GM12878 (cell line): ENCODE measurements at regions not wholly inside any gene's neighbourhood (a gene's known extent, or its start where the extent isn't known, plus 50 kb on each side); places are given as distances from the start of the nearest gene placed in this dataset.

Experiments used
- ATAC-seq: fragments of 200-7000 bp; cut with Tn5 transposase; 3 replicates; pipeline ENCODE4 v1.9.1; 2020; ENCODE audit warnings: mild to moderate bottlenecking, moderate library complexity
- BruUV-seq: library from RNA; stranded (reverse); fragments of 400-500 nt; replicated peaks from 2 replicates; lab custom pipeline; 2021; lab: Mats Ljungman, UMichigan
- CTCF ChIA-PET: fragments of 300-600 bp; sonication (Branson Sonifier 250); formaldehyde crosslinking; extraction: SDS; loops from one replicate; lab custom pipeline; 2021; ENCODE audit warnings: inconsistent platforms; lab: Yijun Ruan, JAX
- POLR2A ChIA-PET: fragments of 350-600 bp; formaldehyde crosslinking; extraction: SDS; loops from one replicate; lab custom pipeline; 2021; ENCODE audit warnings: inconsistent platforms; lab: Charles Lee
- RAD21 ChIA-PET: fragments of 300-600 bp; sonication (Branson Sonifier 250); formaldehyde crosslinking; loops from one replicate; lab custom pipeline; 2023; ENCODE audit warnings: antibody characterized with exemption; ENCODE audit not compliant: unreplicated experiment; lab: Charles Lee
- SMC1A ChIA-PET: fragments of 300-600 bp; sonication (Branson Sonifier 250); formaldehyde crosslinking; loops from one replicate; lab custom pipeline; 2023; ENCODE audit not compliant: unreplicated experiment, uncharacterized antibody; lab: Charles Lee
- DNase-seq: peaks from one replicate; pipeline ENCODE4 v3.0.0-alpha.2; 2011; ENCODE audit warnings: low read depth, low spot score
- FAIRE-seq: peaks from 3 replicates; lab custom pipeline; 2011; peaks lifted over from hg19 to GRCh38; lab: Jason Lieb, UNC
- H2AFZ ChIP-seq: 2 replicates; pipeline ENCODE4 v1.6.0; 2011; ENCODE audit warnings: low read depth, low read length, control low read depth; ENCODE audit not compliant: control insufficient read depth
- H3K27ac ChIP-seq: 2 replicates; pipeline ENCODE4 v1.5.1; 2011; ENCODE audit warnings: control low read depth; ENCODE audit not compliant: control insufficient read depth, insufficient read depth
- H3K27me3 ChIP-seq, 2 experiments: replicated peaks in 1 of 2; 2 replicates each; pipeline versions ENCODE4 v1.6.0 to v1.6.1; 2011; ENCODE audit warnings: low read length in 1 of 2; ENCODE audit not compliant: control insufficient read depth in 2 of 2, insufficient read depth in 2 of 2
- H3K36me3 ChIP-seq, 2 experiments: 2 replicates each; pipeline ENCODE4 v1.5.1; 2011; ENCODE audit warnings: low read length in 1 of 2; ENCODE audit not compliant: control insufficient read depth in 2 of 2, insufficient read depth in 2 of 2
- H3K4me1 ChIP-seq: 2 replicates; pipeline ENCODE4 v1.6.1; 2011; ENCODE audit warnings: mild to moderate bottlenecking, low read length, moderate library complexity, mixed read lengths; ENCODE audit not compliant: control insufficient read depth, insufficient read depth
- H3K4me2 ChIP-seq: 2 replicates; pipeline ENCODE4 v1.6.0; 2011; ENCODE audit warnings: control low read depth; ENCODE audit not compliant: control insufficient read depth, insufficient read depth
- H3K4me3 ChIP-seq: fragments of 200-600 bp; sonication (generic); 2 replicates; pipeline ENCODE4 v1.5.1; 2016
- H3K79me2 ChIP-seq: 2 replicates; pipeline ENCODE4 v1.6.0; 2011; ENCODE audit warnings: low read length; ENCODE audit not compliant: control insufficient read depth, insufficient read depth
- H3K9ac ChIP-seq: 2 replicates; pipeline ENCODE4 v1.8.0; 2011; ENCODE audit warnings: low read length, control low read depth, mixed read lengths; ENCODE audit not compliant: control insufficient read depth, insufficient read depth
- H3K9me3 ChIP-seq: replicated peaks from 3 replicates; pipeline ENCODE4 v1.5.1; 2011; ENCODE audit warnings: mild to moderate bottlenecking, low read length; ENCODE audit not compliant: control insufficient read depth, insufficient read depth
- H4K20me1 ChIP-seq: 2 replicates; pipeline ENCODE4 v1.6.0; 2011; ENCODE audit not compliant: control insufficient read depth, insufficient read depth
- BACH1 ChIP-seq: fragments of 450-650 bp; IDR thresholded peaks from 2 replicates; pipeline ENCODE4 v1.6.1; 2017; ENCODE audit warnings: mild to moderate bottlenecking, borderline replicate concordance
- CBFB ChIP-seq: IDR thresholded peaks from 2 replicates; pipeline ENCODE4 v1.6.1; 2016; ENCODE audit warnings: antibody characterized with exemption, low read depth
- CBX5 ChIP-seq: sonication (generic); IDR thresholded peaks from 2 replicates; pipeline ENCODE4 v1.6.1; 2016; ENCODE audit warnings: low read depth, moderate library complexity, mild to moderate bottlenecking, inconsistent platforms
- GATAD2B ChIP-seq: fragments of 450-650 bp; conservative IDR thresholded peaks from 2 replicates; pipeline ENCODE4 v1.6.1; 2017; ENCODE audit warnings: low read depth, mild to moderate bottlenecking, moderate library complexity
- MEF2B ChIP-seq: fragments of 450-650 bp; IDR thresholded peaks from 2 replicates; pipeline ENCODE4 v1.6.1; 2018; ENCODE audit warnings: mild to moderate bottlenecking, moderate library complexity; ENCODE audit not compliant: partially characterized antibody, poor library complexity, severe bottlenecking
- POLR2AphosphoS5 ChIP-seq: IDR thresholded peaks from 2 replicates; pipeline ENCODE4 v1.6.1; 2011; ENCODE audit warnings: mild to moderate bottlenecking, low read length, inconsistent platforms
- REST ChIP-seq: IDR thresholded peaks from 2 replicates; pipeline ENCODE4 v1.6.1; 2012; ENCODE audit warnings: mild to moderate bottlenecking, low read depth, low read length
- SIX5 ChIP-seq: IDR thresholded peaks from 2 replicates; pipeline ENCODE4 v1.6.1; 2011; ENCODE audit warnings: mild to moderate bottlenecking, low read depth, low read length, moderate library complexity; ENCODE audit not compliant: severe bottlenecking
- SREBF1 ChIP-seq: IDR thresholded peaks from 2 replicates; pipeline ENCODE4 v1.6.1; 2012; ENCODE audit warnings: mild to moderate bottlenecking, low read length
- TBL1XR1 ChIP-seq: IDR thresholded peaks from 2 replicates; pipeline ENCODE4 v1.6.1; 2012; ENCODE audit warnings: low read depth, low read length, improper control_type of control experiment
- TCF12 ChIP-seq: IDR thresholded peaks from 2 replicates; pipeline ENCODE4 v1.6.1; 2011; ENCODE audit warnings: low read depth, mild to moderate bottlenecking, low read length
- ZBTB11 ChIP-seq: fragments of 450-650 bp; formaldehyde crosslinking; IDR thresholded peaks from 2 replicates; pipeline ENCODE4 v1.5.0; 2022; ENCODE audit warnings: mild to moderate bottlenecking, missing genetic modification characterization
- ZBTB33 ChIP-seq: fragments of 450-650 bp; IDR thresholded peaks from 2 replicates; pipeline ENCODE4 v1.6.1; 2017; ENCODE audit warnings: mild to moderate bottlenecking
- WGBS: methylation state at CpG from one replicate; pipeline ENCODE4 v1.1.6; 2016; ENCODE audit warnings: low lambda C conversion rate; ENCODE audit not compliant: insufficient replicate concordance, insufficient coverage; ENCODE audit errors: missing lambda C conversion rate; 5-methylcytosine and 5-hydroxymethylcytosine counted together
- in situ Hi-C: fragments of 300-500 bp; cut with MboI; formaldehyde crosslinking; loops from 9 replicates; pipeline ENCODE4 v1.14.3; 2018; ENCODE audit warnings: mixed read lengths
- intact Hi-C: fragments of 100-400 bp; cut with micrococcal nuclease; formaldehyde crosslinking; loops from one replicate; pipeline ENCODE4 v1.14.2; 2022; ENCODE audit not compliant: unreplicated experiment

GRCh38 chr10:105988848-105989247 is 1175.7 kb downstream of the SORCS1 start:
- TF ChIP-seq REST (no peak), BACH1 (no peak), TBL1XR1 (no peak), TCF12 (no peak), MEF2B (no peak), ZBTB33 (no peak), SREBF1 (no peak), SIX5 (no peak), CBFB (no peak), GATAD2B (no peak), CBX5 (no peak), ZBTB11 (CRISPR knock-in tag) (no peak), POLR2AphosphoS5 (no peak)
- intact Hi-C loops: no loop called here
- Histone ChIP-seq H3K27me3 (no peaks in the 10 kb centered on the region), H3K9me3 (no peaks in the 10 kb centered on the region), H3K27ac (no peak overlapping the region), H3K79me2 (no peaks in the 10 kb centered on the region), H3K4me1 (no peaks in the 10 kb centered on the region), H2AFZ (no peak overlapping the region), H3K4me2 (no peak overlapping the region), H3K36me3 (no peaks in the 10 kb centered on the region), H3K9ac (no peak overlapping the region), H4K20me1 (no peaks in the 10 kb centered on the region), H3K4me3 (no peak overlapping the region)
- DNase-seq (no peak), ATAC-seq (no peak), FAIRE-seq (no peak)
- RAD21 ChIA-PET: no interaction called here
- CTCF ChIA-PET: no interaction called here
- POLR2A ChIA-PET: no interaction called here
- in situ Hi-C loops: no loop called here
- no TSS peak for BruUV-seq
- 0% methylated on average over 1 of the region's 1 CpG for WGBS
- SMC1A ChIA-PET: no interaction called here
